Lower lobe of right lung (tissue), 2 donors: ENCODE measurements at regions not wholly inside any gene's neighbourhood (a gene's known extent, or its start where the extent isn't known, plus 50 kb on each side); places are given as distances from the start of the nearest gene placed in this dataset.
"Not testable (repeated sequence)": the region's sequence is repeated elsewhere in the genome, so short reads cannot be mapped to it uniquely, and the experiment has no call there.

Experiments
- ATAC-seq, 2 donors: fragments of 200-7000 bp; cut with Tn5 transposase; one replicate each; pipeline ENCODE4 v1.9.1; 2020 to 2022; ENCODE audit warnings: mild to moderate bottlenecking in 2 of 2, moderate library complexity in 2 of 2
- DNase-seq: peaks from one replicate; pipeline ENCODE4 v3.0.0-alpha.2; 2020
- H3K27ac ChIP-seq: fragments of 200-600 bp; one replicate; pipeline ENCODE4 v1.8.0; 2022
- H3K27me3 ChIP-seq: fragments of 200-600 bp; one replicate; pipeline ENCODE4 v1.8.0; 2022; ENCODE audit warnings: low read depth
- H3K36me3 ChIP-seq: fragments of 200-600 bp; one replicate; pipeline ENCODE4 v1.8.0; 2022; ENCODE audit warnings: mild to moderate bottlenecking
- H3K4me1 ChIP-seq: fragments of 200-600 bp; one replicate; pipeline ENCODE4 v1.8.0; 2022
- H3K4me3 ChIP-seq: fragments of 200-600 bp; one replicate; pipeline ENCODE4 v1.8.0; 2022; ENCODE audit warnings: mild to moderate bottlenecking
- H3K9me3 ChIP-seq: fragments of 200-600 bp; one replicate; pipeline ENCODE4 v1.8.0; 2022
- CTCF ChIP-seq: fragments of 200-600 bp; IDR thresholded peaks from one replicate; pipeline ENCODE4 v1.8.0; 2022; ENCODE audit warnings: antibody characterized with exemption, mild to moderate bottlenecking
- intact Hi-C: fragments of 100-400 bp; cut with DNase I; formaldehyde crosslinking; loops from one replicate; pipeline ENCODE4 v1.11.0; 2022
- donor health status: DM: no; HTN: yes; CAD: no; lungs with severe emphysema.

GRCh38 chr5:60457233-60457632, 242.7 kb downstream of the DEPDC1B start:
- H3K4me1 ChIP-seq = no peaks in the 10 kb centered on the region
- no peak overlapping the region for H3K4me3 ChIP-seq
- no peak for TF ChIP-seq CTCF
- H3K27ac ChIP-seq = no peak overlapping the region
- no peaks in the 10 kb centered on the region for H3K36me3 ChIP-seq
- DNase-seq (no peak), ATAC-seq (no peak)
- no peaks in the 10 kb centered on the region for H3K9me3 ChIP-seq
- no peaks in the 10 kb centered on the region for H3K27me3 ChIP-seq
- intact Hi-C loops = no loop called here

GRCh38 chr5:60455589-60455988, 244.4 kb downstream of the DEPDC1B start:
- H3K27me3 ChIP-seq = no peaks in the 10 kb centered on the region
- no peak overlapping the region for H3K27ac ChIP-seq
- H3K4me3 ChIP-seq = no peak overlapping the region
- ATAC-seq = no peak
- H3K4me1 ChIP-seq = no peaks in the 10 kb centered on the region
- H3K9me3 ChIP-seq = no peaks in the 10 kb centered on the region
- H3K36me3 ChIP-seq = no peaks in the 10 kb centered on the region
- intact Hi-C loops = no loop called here
- DNase-seq = no peak
- TF ChIP-seq CTCF = no peak

- H3K4me1 ChIP-seq, H3K36me3 ChIP-seq, H3K4me3 ChIP-seq, H3K9me3 ChIP-seq, ATAC-seq, H3K27ac ChIP-seq, intact Hi-C loops, H3K27me3 ChIP-seq, DNase-seq: not testable (repeated sequence)
Measured at GRCh38 chr5:60454277-60454676, 245.7 kb downstream of the DEPDC1B start.

- intact Hi-C loops = no loop called here
- no peak for ATAC-seq
Measured at GRCh38 chr5:60453186-60453976, 246.6 kb downstream of the DEPDC1B start.

GRCh38 chr5:60448600-60448999, 251.4 kb downstream of the DEPDC1B start:
- no peak for TF ChIP-seq CTCF
- H3K4me3 ChIP-seq = no peak overlapping the region
- H3K4me1 ChIP-seq = no peaks in the 10 kb centered on the region
- intact Hi-C loops = no loop called here
- no peaks in the 10 kb centered on the region for H3K9me3 ChIP-seq
- no peak overlapping the region for H3K27ac ChIP-seq
- no peak for DNase-seq
- H3K27me3 ChIP-seq = no peaks in the 10 kb centered on the region
- no peak for ATAC-seq
- no peaks in the 10 kb centered on the region for H3K36me3 ChIP-seq

More at GRCh38 chr5:60453186-60453976, 246.6 kb downstream of the DEPDC1B start:
- H3K4me3 ChIP-seq = no peak overlapping the region
- H3K27ac ChIP-seq = no peak overlapping the region
- DNase-seq = no peak
- H3K27me3 ChIP-seq = no peaks in the 10 kb centered on the region
- TF ChIP-seq CTCF = no peak
- no peaks in the 10 kb centered on the region for H3K36me3 ChIP-seq
- H3K9me3 ChIP-seq = no peaks in the 10 kb centered on the region
- H3K4me1 ChIP-seq = no peaks in the 10 kb centered on the region

GRCh38 chr5:60447488-60447920, 252.5 kb downstream of the DEPDC1B start:
- H3K27ac ChIP-seq = no peak overlapping the region
- no peaks in the 10 kb centered on the region for H3K4me1 ChIP-seq
- H3K36me3 ChIP-seq = no peaks in the 10 kb centered on the region
- no peaks in the 10 kb centered on the region for H3K27me3 ChIP-seq
- H3K4me3 ChIP-seq = no peak overlapping the region
- ATAC-seq (no peak), DNase-seq (no peak)
- no peaks in the 10 kb centered on the region for H3K9me3 ChIP-seq
- no peak for TF ChIP-seq CTCF
- intact Hi-C loops = no loop called here
